ENCODE measurements at regions not wholly inside any gene's neighbourhood (a gene's known extent, or its start where the extent isn't known, plus 50 kb on each side); places are given as distances from the start of the nearest gene placed in this dataset.

GRCh38 chr11:134797411-134798089 is 385.5 kb upstream of the B3GAT1 start:
- Histone ChIP-seq H3K9me3 (no peaks in the 10 kb centered on the region), H3K27me3 (peaks cover 0 to 38% of the 10 kb centered on the region in 2 donors), H3K4me3 (no peak overlapping the region), H3K4me1 (peaks cover 0 to 3% of the 10 kb centered on the region in 2 donors), H3K36me3 (no peaks in the 10 kb centered on the region), H3K27ac (no peak overlapping the region)
- DNase-seq (no peak), ATAC-seq (no peak)
- intact Hi-C loops (cut with DNase I): no loop called here
- no peak for TF ChIP-seq CTCF (IDR thresholded peaks at IDR 0.05)

GRCh38 chr11:134795017-134795416 is 383.0 kb upstream of the B3GAT1 start:
- Histone ChIP-seq H3K4me3 (no peak overlapping the region), H3K27ac (no peak overlapping the region), H3K36me3 (no peaks in the 10 kb centered on the region), H3K9me3 (no peaks in the 10 kb centered on the region), H3K4me1 (no peaks in the 10 kb centered on the region), H3K27me3 (peaks cover 0 to 12% of the 10 kb centered on the region in 2 donors)
- TF ChIP-seq CTCF (IDR thresholded peaks at IDR 0.05): no peak
- ATAC-seq (no peak), DNase-seq (no peak)
- intact Hi-C loops (cut with DNase I): no loop called here

GRCh38 chr11:134794192-134794591 is 382.1 kb upstream of the B3GAT1 start:
- ATAC-seq (no peak), DNase-seq (no peak)
- no peak for TF ChIP-seq CTCF (IDR thresholded peaks at IDR 0.05)
- Histone ChIP-seq H3K4me3 (no peak overlapping the region), H3K27ac (no peak overlapping the region), H3K27me3 (peaks cover 0 to 12% of the 10 kb centered on the region in 2 donors), H3K36me3 (no peaks in the 10 kb centered on the region), H3K9me3 (no peaks in the 10 kb centered on the region), H3K4me1 (no peaks in the 10 kb centered on the region)
- intact Hi-C loops (cut with DNase I): no loop called here

GRCh38 chr11:134792677-134793076 is 380.6 kb upstream of the B3GAT1 start:
- ATAC-seq: no peak
- Histone ChIP-seq H3K9me3 (no peaks in the 10 kb centered on the region), H3K36me3 (no peaks in the 10 kb centered on the region), H3K27me3 (peaks cover 0 to 12% of the 10 kb centered on the region in 2 donors), H3K4me3 (no peak overlapping the region), H3K27ac (no peak overlapping the region), H3K4me1 (no peaks in the 10 kb centered on the region)
- no peak for DNase-seq
- intact Hi-C loops (cut with DNase I): no loop called here
- no peak for TF ChIP-seq CTCF (IDR thresholded peaks at IDR 0.05)

GRCh38 chr11:134792044-134792443 is 380.0 kb upstream of the B3GAT1 start:
- H3K9me3 ChIP-seq: no peaks in the 10 kb centered on the region
- H3K4me3 ChIP-seq: no peak overlapping the region
- peaks cover 0 to 12% of the 10 kb centered on the region in 2 donors for H3K27me3 ChIP-seq
- no peak for ATAC-seq
- intact Hi-C loops (cut with DNase I): no loop called here
- TF ChIP-seq CTCF (IDR thresholded peaks at IDR 0.05): no peak
- no peak for DNase-seq
- H3K27ac ChIP-seq: no peak overlapping the region
- no peaks in the 10 kb centered on the region for H3K4me1 ChIP-seq
- H3K36me3 ChIP-seq: no peaks in the 10 kb centered on the region

All from left lung (tissue), 4 donors.